HUDEP-2 (cell line): ENCODE measurements at regions not wholly inside any gene's neighbourhood (a gene's known extent, or its start where the extent isn't known, plus 50 kb on each side); places are given as distances from the start of the nearest gene placed in this dataset.

ENCODE experiments used
- DNase-seq, 76 experiments: peaks; one replicate each; lab custom pipeline; 2025; ENCODE audit not compliant: unreplicated experiment in 76 of 76; lab: John Stamatoyannopoulos, UW

- peak in 13 of 76 experiments; percentile 0 to 22 (median 3) for DNase-seq
These were observed 799.7 kb upstream of the ACVR2A start for GRCh38 chr2:147045113-147045512.

- DNase-seq: no peak
These were observed 803.7 kb upstream of the ACVR2A start for GRCh38 chr2:147041121-147041494.

GRCh38 chr2:147040298-147041120, 804.3 kb upstream of the ACVR2A start:
- no peak for DNase-seq

GRCh38 chr2:147037048-147037447, 807.8 kb upstream of the ACVR2A start:
- DNase-seq: no peak

GRCh38 chr2:147033044-147033443, 811.8 kb upstream of the ACVR2A start:
- DNase-seq: no peak

GRCh38 chr2:147031897-147032296, 812.9 kb upstream of the ACVR2A start:
- no peak for DNase-seq

GRCh38 chr2:147030966-147031720, 813.7 kb upstream of the ACVR2A start:
- DNase-seq: no peak

- no peak for DNase-seq
These were observed 817.4 kb upstream of the ACVR2A start for GRCh38 chr2:147027436-147027835.

- DNase-seq: no peak
These were observed 818.0 kb upstream of the ACVR2A start for GRCh38 chr2:147026664-147027295.

- DNase-seq: no peak
These were observed 818.9 kb upstream of the ACVR2A start for GRCh38 chr2:147025646-147026585.

- DNase-seq: no peak
These were observed 825.5 kb upstream of the ACVR2A start for GRCh38 chr2:147019311-147019710.

- no peak for DNase-seq
These were observed 826.7 kb upstream of the ACVR2A start for GRCh38 chr2:147017951-147018645.

- DNase-seq: no peak
These were observed 828.6 kb upstream of the ACVR2A start for GRCh38 chr2:147016181-147016580.

- DNase-seq: no peak
These were observed 829.2 kb upstream of the ACVR2A start for GRCh38 chr2:147015591-147015990.

- DNase-seq: no peak
These were observed 831.0 kb upstream of the ACVR2A start for GRCh38 chr2:147013696-147014392.

- no peak for DNase-seq
These were observed 836.3 kb upstream of the ACVR2A start for GRCh38 chr2:147008481-147008880.

- no peak for DNase-seq
These were observed 838.1 kb upstream of the ACVR2A start for GRCh38 chr2:147006736-147007141.

- DNase-seq: no peak
These were observed 841.7 kb upstream of the ACVR2A start for GRCh38 chr2:147003081-147003480.

- no peak for DNase-seq
These were observed 842.6 kb upstream of the ACVR2A start for GRCh38 chr2:147002256-147002655.
